Head of caudate nucleus (tissue), 42 donors: ENCODE measurements at regions not wholly inside any gene's neighbourhood (a gene's known extent, or its start where the extent isn't known, plus 50 kb on each side); places are given as distances from the start of the nearest gene placed in this dataset.
"Not testable (repeated sequence)": the region's sequence is repeated elsewhere in the genome, so short reads cannot be mapped to it uniquely, and the experiment has no call there.

Source experiments
- DNase-seq, 42 donors: peaks; one replicate each; pipeline versions ENCODE4 v3.0.0 to v3.0.0-alpha.2; 2020 to 2021; ENCODE audit warnings: mixed read lengths in 7 of 42
- intact Hi-C: fragments of 100-400 bp; cut with DNase I; formaldehyde crosslinking; loops from one replicate; pipeline ENCODE4 v1.15.0; 2022

DNA sequence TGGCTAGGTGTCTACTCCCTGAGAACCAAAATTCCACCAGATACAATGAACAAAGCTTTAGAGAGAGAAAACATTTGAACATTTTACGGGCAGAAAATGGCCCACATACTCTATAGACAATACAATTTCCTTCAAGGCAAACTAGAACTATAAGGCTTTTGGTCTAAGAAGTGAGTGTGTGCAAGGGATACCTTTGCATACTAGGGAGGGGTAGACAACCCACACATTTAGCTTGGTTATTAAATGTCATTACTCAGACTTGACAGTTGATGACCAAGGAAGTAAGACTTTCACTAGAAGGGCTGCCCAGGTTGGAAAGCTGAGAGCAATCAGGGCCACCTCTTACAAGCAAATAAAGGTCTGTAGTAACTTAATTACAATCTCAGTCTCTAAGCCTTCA lies 64.0 kb upstream of the PLEKHM1 start:
- intact Hi-C loops, DNase-seq: not testable (repeated sequence)

DNA sequence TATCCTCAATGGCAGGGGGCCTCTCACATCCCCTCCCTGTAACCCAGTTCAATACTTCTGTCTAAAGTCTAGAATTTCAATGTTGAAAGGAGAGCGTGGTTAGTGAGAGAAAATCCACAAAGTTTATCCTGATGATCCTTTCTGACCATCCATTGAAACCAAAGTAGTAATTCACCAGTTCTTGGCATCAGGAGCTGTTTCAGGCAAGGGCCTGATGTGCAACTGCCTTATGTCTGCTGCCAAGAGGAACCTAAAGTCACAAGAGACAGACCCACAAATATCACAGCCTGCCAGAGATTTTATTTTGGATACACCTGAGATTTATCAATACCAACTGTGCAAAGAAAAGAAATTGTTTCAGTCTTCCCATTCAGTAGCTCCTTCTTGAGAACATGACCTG lies 68.3 kb upstream of the PLEKHM1 start:
- DNase-seq, intact Hi-C loops: not testable (repeated sequence)

DNA sequence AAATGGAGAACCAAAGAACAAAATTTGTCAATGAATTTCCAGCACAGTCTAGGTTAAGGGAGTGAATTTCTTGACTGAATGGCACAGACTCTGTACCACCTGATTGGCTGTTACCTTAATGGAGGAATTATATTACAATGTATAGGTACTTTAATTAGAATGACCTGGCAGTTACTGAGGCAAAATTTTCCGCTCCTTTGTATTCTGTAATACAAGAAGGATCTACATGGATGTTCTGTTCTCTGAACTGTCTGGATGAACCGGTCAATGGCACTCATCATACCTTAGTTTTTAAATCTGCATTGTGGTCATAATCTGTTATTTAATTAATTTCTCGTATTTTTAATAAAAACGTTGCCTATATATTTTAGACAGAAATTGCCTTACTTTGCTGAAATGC lies 72.3 kb upstream of the PLEKHM1 start:
- DNase-seq, intact Hi-C loops: not testable (repeated sequence)

DNA sequence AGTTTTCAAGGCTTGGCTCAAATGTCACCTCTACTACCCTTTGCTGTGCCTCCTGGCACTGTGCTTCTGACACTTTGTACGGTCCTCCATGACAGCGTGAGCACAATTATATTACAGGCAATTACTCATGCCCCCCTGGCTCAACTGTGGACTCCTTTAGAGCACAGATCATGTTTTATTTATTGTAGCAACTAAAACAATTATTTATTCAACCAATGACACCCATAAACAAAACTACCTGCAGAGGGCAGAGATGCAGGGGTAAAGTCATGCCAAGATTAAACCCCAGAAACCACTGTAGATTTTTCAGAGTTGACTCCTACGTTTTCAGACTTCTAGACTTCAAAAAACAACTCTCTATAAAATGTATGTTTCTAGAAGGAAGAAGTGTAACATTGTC lies 72.8 kb upstream of the PLEKHM1 start:
- intact Hi-C loops, DNase-seq: not testable (repeated sequence)

DNA sequence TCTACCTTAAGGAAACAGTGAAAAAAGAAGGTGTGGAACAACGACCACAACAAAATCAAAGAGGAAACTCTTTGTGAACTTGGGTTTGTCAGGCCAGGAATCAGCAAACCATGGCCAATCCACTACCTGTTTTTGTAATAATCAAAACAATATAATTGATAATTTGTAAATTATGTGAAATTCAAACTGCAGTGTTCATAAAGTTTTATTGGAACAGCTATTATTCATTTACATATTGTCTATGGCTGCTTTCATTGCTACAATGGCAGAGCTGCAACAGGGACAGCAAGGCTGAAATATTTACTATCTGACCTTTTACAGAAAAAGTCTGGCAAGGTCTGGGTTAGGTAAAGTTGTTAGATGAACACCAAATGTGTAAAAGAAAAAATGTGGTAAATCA lies 77.8 kb upstream of the PLEKHM1 start:
- DNase-seq, intact Hi-C loops: not testable (repeated sequence)

DNA sequence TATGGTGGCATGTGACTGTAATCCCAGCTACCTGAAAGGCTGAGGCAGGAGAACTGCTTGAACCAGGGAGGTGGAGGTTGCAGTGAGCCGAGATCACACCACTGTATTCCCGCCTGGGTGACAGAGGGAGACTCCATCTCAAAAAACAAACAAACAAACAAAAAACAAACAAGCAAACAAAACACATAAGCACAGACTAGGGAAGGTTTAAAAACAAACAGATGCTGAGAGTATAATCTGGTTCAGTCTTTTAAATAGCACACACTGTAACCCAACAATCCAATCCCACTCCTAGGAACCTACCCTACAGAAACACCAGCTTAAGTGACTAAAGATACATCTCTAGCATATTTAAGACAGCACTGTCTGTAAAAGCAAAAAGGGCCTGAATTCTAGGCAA lies 82.8 kb upstream of the PLEKHM1 start:
- intact Hi-C loops, DNase-seq: not testable (repeated sequence)

DNA sequence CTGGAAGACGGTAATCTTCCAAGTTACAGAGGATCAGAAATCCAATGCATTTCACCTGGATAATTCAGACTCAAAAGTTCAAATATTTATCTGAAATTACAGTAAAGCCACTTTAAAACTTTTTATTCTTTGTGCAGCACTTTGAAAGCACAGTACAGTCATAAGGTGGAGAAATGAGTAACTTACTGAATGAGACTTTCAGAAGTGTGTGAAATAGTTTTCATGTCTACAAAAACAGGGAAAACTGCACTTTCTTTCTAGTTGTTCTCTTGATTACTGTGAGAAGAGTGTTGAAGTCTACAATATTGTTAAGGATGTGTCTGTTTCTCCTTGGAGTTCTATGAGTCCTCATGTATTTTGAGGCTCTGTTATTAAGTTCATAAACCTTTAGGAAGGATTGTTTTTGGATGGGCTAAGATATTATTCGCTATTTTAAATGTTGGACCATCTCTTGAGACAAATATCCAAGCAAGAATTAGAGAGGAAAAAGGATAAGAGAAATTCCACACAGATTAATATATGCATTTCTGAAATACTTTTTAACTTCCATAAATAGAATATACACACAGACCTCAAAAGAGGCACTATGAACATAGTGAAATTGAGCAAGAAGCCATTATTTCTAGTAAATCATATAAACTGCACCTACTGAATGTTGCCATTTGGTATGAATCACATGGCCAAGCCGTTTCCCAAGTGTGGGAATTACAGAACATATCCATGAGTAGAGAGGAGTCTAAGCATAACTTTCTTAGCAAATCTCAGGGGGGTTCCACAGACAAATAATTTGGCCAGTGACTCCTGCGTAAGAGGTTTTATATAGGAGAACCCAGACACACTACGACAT lies 83.6 kb upstream of the PLEKHM1 start:
- DNase-seq: no peak
- intact Hi-C loops: no loop called here

DNA sequence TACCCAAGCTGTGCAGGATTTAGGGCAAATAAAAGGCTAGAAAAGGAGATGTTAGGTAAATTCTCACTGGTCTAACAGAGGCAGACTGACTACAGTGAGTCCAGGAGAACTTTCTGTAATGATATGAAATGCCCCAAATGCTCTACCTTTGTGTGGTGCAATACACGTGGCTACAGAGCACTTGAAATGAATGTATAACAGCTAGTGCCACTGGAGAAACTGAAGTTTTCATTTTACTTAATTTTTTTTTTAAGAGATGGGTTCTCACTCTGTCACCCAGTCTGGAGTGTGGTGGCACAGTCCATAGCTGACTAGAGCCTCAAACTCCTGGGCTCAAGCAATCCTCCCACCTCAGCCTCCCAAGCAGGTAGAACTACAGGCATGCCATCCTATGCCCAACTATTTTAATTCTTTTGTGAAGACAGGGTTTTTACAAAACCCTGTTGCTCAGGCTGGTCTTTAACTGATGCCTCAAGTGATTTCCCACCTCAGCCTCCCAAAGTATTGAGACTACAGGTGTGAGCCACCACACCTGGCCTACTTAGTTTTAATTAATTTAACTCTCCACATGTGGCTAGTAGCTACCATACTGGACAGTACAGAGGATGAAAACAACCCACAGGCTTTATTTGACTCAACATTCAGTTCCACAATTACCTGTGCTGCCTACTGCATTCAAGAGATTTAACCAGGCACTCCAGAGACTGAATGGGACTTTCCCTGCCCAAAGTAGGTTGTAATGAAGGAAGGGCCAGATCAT lies 84.8 kb upstream of the PLEKHM1 start:
- intact Hi-C loops: no loop called here
- DNase-seq: no peak

DNA sequence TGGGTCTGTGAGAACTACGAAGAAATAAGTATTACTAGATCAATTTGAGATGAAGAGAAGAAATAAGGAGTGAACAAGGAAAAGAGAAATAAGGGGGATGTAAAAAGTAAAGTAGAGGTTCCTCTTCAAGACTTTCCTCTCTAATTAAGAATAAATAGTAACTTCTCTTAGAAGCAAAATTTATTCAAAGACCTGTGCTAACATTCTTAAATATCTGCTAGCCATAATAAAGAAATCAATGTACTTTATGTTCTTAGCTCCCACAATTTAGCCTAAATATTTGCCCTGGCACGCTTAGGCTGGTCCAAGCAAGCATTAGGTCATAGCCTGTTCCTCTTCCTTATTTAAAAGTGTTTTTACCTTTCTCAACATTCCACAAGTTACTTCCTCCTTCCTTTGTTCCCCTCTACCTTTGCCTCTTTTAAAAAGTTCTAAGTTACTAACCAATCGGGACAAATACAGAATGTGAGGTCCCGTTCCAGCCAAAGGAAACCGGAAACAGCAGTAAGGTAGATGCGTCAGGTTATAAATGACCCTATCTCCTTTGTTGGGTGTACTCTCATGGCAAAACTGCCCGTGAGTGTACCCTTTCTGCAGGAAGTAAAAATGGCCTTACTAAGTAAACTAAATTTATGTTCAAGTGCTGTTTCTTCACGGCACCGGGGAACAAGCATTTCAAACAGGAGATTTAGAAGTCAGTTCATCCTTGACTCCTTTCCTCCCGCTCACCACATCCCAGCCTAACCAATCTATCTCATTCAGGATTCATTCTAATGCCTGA lies 86.2 kb upstream of the PLEKHM1 start:
- intact Hi-C loops, DNase-seq: not testable (repeated sequence)

DNA sequence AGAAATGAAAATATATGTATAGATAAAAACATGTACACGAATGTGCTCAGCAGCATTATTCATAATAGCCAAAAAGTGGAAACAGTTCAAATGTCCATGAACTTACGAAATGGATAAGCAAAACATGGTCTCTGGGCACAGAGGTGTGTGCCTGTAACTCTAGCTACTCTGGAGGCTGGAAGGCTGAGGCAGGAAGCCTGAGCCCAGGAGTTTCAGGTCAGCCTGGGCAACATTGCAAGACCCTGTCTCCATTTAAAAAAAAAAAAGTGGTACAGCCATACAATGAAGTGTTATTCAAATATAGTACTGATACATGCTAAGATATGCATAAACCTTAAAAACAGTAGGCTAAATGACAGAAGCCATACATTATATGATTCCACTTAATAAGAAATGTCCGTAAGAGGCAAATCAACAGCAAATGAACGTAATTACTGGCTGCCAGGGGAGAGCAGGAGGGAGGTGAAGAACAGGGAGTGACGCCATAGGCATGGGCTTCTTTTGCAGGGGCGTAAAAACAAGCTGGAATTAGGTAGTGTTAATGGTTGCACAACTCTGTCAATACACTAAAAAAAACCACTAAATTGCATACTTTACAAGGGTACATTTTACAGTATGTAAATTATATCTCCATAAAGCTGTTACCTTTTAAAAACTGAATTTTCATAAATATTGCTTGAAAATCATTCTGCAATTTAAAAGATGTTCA lies 87.2 kb upstream of the PLEKHM1 start:
- DNase-seq: no peak
- intact Hi-C loops: no loop called here

DNA sequence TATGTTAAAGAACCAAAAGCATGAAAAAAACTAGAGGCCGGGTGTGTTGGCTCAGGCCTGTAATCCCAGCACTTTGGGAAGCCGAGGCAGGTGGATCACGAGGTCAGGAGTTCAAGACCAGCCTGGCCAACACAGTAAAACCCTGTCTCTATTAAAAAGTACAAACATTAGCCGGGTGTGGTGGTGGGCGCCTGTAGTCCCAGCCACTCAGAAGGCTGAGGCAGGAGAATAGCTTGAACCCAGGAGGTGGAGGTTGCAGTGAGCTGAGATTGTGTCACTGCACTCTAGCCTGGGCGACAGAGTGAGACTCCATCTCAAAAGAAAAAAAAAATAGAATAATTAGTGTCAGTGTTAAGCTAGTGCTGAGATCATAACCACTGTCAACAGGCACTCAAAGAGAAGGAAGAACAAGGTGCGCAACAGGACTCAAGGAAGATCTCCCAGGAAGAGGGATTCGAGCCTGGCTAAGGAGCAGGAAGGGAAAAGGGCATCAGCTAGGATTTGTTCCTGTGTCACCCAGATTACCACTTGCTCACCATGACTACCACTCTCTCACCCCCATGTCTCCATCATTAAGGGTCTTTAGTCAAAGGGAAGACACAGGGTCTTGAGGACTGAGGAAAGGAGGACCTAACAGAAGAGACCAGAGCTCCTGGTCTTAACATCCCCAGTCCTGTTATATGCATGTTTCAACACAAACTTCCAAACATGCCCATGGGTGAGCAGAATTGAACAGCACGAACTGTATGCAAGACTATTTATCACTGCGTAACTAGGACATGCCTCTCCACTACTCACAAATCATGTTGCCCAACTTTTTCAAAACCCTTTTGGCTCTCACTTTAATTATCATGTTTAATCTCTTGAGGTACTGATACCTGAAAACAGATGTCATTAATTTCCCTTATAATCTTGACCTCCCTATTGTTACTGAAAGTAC lies 88.3 kb upstream of the PLEKHM1 start:
- intact Hi-C loops: no loop called here
- DNase-seq: no peak

DNA sequence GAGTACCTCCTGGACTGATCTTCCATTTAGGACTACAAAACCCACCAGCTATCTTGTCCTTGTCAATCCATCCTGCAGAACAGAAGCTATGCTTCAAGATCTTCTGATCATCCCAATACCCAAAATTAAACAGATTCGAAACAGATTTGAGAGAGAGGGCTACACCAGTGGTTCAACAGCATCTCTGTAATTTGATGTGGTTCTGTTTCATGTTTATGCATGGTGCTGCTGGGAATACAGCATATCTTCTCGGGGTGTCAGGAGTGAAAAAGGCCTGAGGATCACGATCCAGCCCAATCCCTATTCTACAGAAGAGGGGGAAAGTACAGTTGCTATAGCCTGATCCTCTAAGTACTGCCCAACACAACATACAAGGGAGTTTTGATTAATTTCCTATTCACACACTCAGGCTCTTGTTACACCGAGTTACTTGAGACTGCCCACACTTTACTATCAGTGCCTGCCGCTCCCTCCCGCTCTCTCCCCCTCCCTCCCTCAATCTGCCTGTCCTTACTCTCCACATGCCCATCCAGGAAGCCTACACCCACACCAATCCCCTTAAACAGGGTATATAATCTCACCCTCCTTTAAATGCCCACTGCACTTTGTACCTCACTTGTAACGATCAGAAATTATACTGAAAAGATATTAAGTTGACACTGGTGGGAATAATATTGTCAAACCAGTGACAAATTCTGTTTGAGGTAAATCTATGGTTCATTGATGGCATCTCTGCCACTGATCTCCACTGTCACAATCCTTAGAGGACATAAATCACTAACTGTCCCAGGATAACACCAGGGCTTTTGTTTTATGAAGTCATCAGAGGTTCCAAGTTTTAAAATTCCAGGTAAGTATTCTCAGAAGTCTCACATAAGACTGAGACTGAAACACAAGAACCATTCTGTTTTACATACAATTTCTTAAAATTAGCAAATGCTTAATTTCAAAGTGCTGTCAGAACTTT lies 89.3 kb upstream of the PLEKHM1 start:
- intact Hi-C loops: no loop called here
- no peak for DNase-seq

DNA sequence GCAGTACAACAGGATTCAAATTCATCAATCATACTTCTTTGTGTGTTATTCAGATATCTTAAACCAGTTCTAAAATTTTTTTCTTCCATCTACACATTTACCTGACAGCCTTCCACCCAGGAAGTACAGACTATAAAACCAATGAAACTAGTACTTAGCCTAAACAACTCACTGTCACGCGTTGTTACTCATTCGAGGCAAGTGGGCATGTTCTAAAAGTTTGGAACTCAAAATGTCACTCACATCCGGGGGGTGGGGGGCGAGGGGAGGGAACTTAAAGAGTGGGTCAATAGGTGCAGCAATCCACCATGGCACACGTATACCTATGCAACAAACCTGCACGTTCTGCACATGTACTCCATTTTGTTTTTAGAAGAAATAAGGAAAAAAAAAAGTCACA lies 90.4 kb upstream of the PLEKHM1 start:
- DNase-seq: no peak
- intact Hi-C loops: no loop called here

DNA sequence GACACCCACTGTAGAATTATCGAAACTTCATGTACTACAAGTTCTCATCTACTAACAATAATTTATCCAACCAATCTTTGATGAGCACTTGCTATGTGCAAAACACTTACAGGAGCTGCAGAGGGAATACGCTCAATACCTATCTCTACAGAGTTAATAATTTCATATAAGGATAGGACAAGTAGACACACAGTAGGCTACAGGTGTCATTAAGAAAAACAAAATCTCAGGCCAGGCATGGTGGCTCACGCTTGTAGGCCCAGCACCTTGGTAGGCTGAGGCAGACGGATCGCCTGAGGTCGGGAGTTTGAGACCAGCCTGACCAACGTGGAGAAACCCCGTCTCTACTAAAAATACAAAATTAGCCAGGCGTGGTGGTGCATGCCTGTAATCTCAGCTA lies 91.3 kb upstream of the PLEKHM1 start:
- no peak for DNase-seq
- intact Hi-C loops: no loop called here

DNA sequence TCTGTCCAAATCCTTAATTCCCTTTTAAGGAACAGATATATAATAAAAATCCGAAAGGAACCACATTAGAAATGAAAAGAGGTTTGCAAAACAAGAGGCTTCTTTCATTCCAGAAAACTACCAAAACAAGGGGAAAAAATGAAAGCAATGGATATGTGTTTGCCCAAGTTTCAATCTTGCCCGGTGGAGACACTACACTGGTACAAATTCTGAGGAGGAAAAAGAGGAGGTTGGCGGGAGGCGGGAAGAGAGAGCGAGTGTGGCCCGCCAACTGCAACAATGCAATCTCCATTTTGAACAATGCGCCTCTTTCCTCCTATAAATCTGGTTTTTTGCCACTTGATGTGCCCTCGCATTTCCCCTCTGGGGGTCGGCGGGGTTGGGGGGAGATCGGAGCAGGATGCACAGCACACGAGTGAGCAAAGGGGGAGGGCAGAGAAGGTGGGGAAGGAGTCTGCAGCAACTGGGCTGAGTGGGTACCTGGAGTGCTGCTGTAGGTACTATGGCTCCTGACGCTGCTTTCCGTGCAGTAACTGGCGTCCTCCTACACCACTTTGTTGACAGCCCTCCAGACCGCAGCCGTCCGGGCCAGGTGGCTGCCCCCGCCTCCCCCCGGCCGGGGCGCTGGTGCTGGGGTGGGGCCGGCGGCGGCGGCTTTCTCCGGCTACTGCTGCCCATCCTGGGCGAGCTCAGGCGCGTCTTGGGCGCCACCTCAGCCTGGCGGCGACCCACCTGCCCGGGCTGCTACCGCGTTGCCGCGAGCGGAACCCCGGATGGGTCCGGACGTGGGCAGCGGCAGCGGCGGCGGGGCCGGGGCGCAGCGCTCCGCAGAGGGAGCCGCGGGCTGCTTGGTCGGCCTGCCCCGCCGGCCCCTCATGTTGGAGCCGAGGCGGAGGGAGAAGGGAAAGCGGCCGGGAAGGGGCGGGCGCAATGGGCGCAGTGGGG lies 93.8 kb upstream of the PLEKHM1 start:
- peak in 41 of 42 donors; percentile 26 to 85 (median 71) for DNase-seq
- intact Hi-C loops: loop anchor here (5.0 kb wide), 1 partner anchor 678 kb away; no protein-coding TSS in a partner anchor
